CD4-positive, alpha-beta T cell (primary cell): ENCODE measurements at regions not wholly inside any gene's neighbourhood (a gene's known extent, or its start where the extent isn't known, plus 50 kb on each side); places are given as distances from the start of the nearest gene placed in this dataset.

Source experiments
- ATAC-seq: fragments of 200-7000 bp; cut with Tn5 transposase; one replicate; pipeline ENCODE4 v1.10.0; 2022; ENCODE audit warnings: mild to moderate bottlenecking; ENCODE audit not compliant: poor library complexity
- CTCF ChIA-PET: fragments of 350-600 bp; sonication (Branson Sonifier 250); formaldehyde crosslinking; loops from one replicate; lab custom pipeline; 2021; ENCODE audit warnings: antibody characterized with exemption, inconsistent platforms; lab: Charles Lee
- POLR2A ChIA-PET: fragments of 350-600 bp; sonication (Branson Sonifier 250); formaldehyde crosslinking; loops from one replicate; lab custom pipeline; 2021; ENCODE audit warnings: antibody characterized with exemption, inconsistent platforms; lab: Charles Lee
- DNase-seq, 14 experiments: peaks; one replicate each; pipeline ENCODE4 v3.0.0-alpha.2; 2013 to 2020; ENCODE audit warnings: mixed read lengths in 2 of 14
- H3K27ac ChIP-seq, 2 donors: one replicate each; pipeline versions ENCODE4 v1.5.1 to v1.7.0; 2013; ENCODE audit warnings: low read length in 2 of 2, low read depth in 1 of 2, mild to moderate bottlenecking in 1 of 2
- H3K27me3 ChIP-seq, 2 experiments: 1 replicate in 1 of 2; 2 replicates in 1 of 2; pipeline versions ENCODE4 v1.6.1 to v1.7.0; 2013; ENCODE audit warnings: low read length in 2 of 2, control low read depth in 1 of 2, mild to moderate bottlenecking in 1 of 2, moderate library complexity in 1 of 2; ENCODE audit not compliant: insufficient read depth in 2 of 2, control insufficient read depth in 1 of 2
- H3K36me3 ChIP-seq: one replicate; pipeline ENCODE4 v1.6.1; 2013; ENCODE audit warnings: low read length, control low read depth; ENCODE audit not compliant: insufficient read depth
- H3K4me1 ChIP-seq: one replicate; pipeline ENCODE4 v1.6.1; 2013; ENCODE audit warnings: low read length, control low read depth; ENCODE audit not compliant: insufficient read depth
- H3K4me3 ChIP-seq: one replicate; pipeline ENCODE4 v1.5.1; 2013; ENCODE audit warnings: mild to moderate bottlenecking, low read length, moderate library complexity
- H3K9me3 ChIP-seq, 2 experiments: 1 replicate in 1 of 2; 2 replicates in 1 of 2; pipeline versions ENCODE4 v1.6.1 to v1.7.0; 2013; ENCODE audit warnings: low read length in 2 of 2, mild to moderate bottlenecking in 2 of 2, control low read depth in 1 of 2, moderate library complexity in 1 of 2; ENCODE audit not compliant: control insufficient read depth in 1 of 2, insufficient read depth in 1 of 2
- H3K27ac Mint-ChIP-seq: one replicate; pipeline ENCODE4 v1.8.0; 2020; ENCODE audit warnings: mixed read lengths
- H3K27me3 Mint-ChIP-seq: one replicate; pipeline ENCODE4 v1.8.0; 2021; ENCODE audit warnings: mixed read lengths
- H3K36me3 Mint-ChIP-seq: one replicate; pipeline ENCODE4 v1.8.0; 2021; ENCODE audit warnings: low read depth, mixed read lengths
- H3K4me1 Mint-ChIP-seq: one replicate; pipeline ENCODE4 v1.8.0; 2021; ENCODE audit warnings: low read depth, mixed read lengths
- H3K4me3 Mint-ChIP-seq: one replicate; pipeline ENCODE4 v1.8.0; 2020; ENCODE audit warnings: mild to moderate bottlenecking, mixed read lengths
- H3K9me3 Mint-ChIP-seq: one replicate; pipeline ENCODE4 v1.8.0; 2020; ENCODE audit warnings: mixed read lengths
- CTCF ChIP-seq: fragments of 200-600 bp; IDR thresholded peaks from one replicate; pipeline ENCODE4 v1.8.0; 2022; ENCODE audit warnings: antibody characterized with exemption, mild to moderate bottlenecking
- intact Hi-C, 2 experiments: fragments of 100-400 bp; cut with DNase I in 1 of 2; cut with micrococcal nuclease in 1 of 2; formaldehyde crosslinking; loops; one replicate each; pipeline versions ENCODE4 v1.15.1 to v1.9.0; 2023 to 2025; cut with DNase I, micrococcal nuclease

GRCh38 chr4:112005027-112005426, 140.2 kb upstream of the FAM241A start:
- Histone ChIP-seq H3K27ac (no peak overlapping the region), H3K9me3 (no peaks in the 10 kb centered on the region), H3K36me3 (no peaks in the 10 kb centered on the region), H3K4me3 (no peak overlapping the region), H3K27me3 (peaks cover 0 to 8% of the 10 kb centered on the region in 2 experiments), H3K4me1 (no peaks in the 10 kb centered on the region)
- Mint-ChIP-seq H3K4me3 (no peak overlapping the region), H3K36me3 (no peaks in the 10 kb centered on the region), H3K27me3 (peaks cover 14% of the 10 kb centered on the region), H3K9me3 (no peaks in the 10 kb centered on the region), H3K4me1 (no peaks in the 10 kb centered on the region), H3K27ac (no peak overlapping the region)
- ATAC-seq, result no peak
- ChIA-PET CTCF (interaction anchor here (1.0 kb wide), 1 partner anchor 27 kb away, joined by 3 read pairs; no protein-coding TSS in a partner anchor), POLR2A (no interaction called here)
- DNase-seq, result no peak
- TF ChIP-seq CTCF, result no peak
- intact Hi-C loops, result no loop called here

- Histone ChIP-seq H3K4me3 (no peak overlapping the region), H3K27ac (no peak overlapping the region), H3K36me3 (no peaks in the 10 kb centered on the region), H3K4me1 (no peaks in the 10 kb centered on the region), H3K9me3 (no peaks in the 10 kb centered on the region), H3K27me3 (peaks cover 0 to 8% of the 10 kb centered on the region in 2 experiments)
- intact Hi-C loops, result no loop called here
- ATAC-seq, result no peak
- no peaks in the 10 kb centered on the region for H3K4me1 Mint-ChIP-seq
- ChIA-PET POLR2A (no interaction called here), CTCF (no interaction called here)
- H3K27ac Mint-ChIP-seq, result no peak overlapping the region
- H3K4me3 Mint-ChIP-seq, result no peak overlapping the region
- peaks cover 22% of the 10 kb centered on the region for H3K27me3 Mint-ChIP-seq
- TF ChIP-seq CTCF, result no peak
- no peaks in the 10 kb centered on the region for H3K9me3 Mint-ChIP-seq
- no peaks in the 10 kb centered on the region for H3K36me3 Mint-ChIP-seq
- DNase-seq, result no peak
Measured at GRCh38 chr4:112007391-112007790, 137.9 kb upstream of the FAM241A start.

- H3K27ac Mint-ChIP-seq, result no peak overlapping the region
- POLR2A ChIA-PET, result no interaction called here
- TF ChIP-seq CTCF, result no peak
- no peaks in the 10 kb centered on the region for H3K4me1 Mint-ChIP-seq
- Histone ChIP-seq H3K4me1 (no peaks in the 10 kb centered on the region), H3K27me3 (no peaks in the 10 kb centered on the region), H3K4me3 (no peak overlapping the region), H3K27ac (no peak overlapping the region), H3K9me3 (no peaks in the 10 kb centered on the region), H3K36me3 (no peaks in the 10 kb centered on the region)
- peaks cover 24% of the 10 kb centered on the region for H3K27me3 Mint-ChIP-seq
- DNase-seq (no peak), ATAC-seq (no peak)
- no peaks in the 10 kb centered on the region for H3K36me3 Mint-ChIP-seq
- CTCF ChIA-PET, result no interaction called here
- intact Hi-C loops, result no loop called here
- H3K9me3 Mint-ChIP-seq, result no peaks in the 10 kb centered on the region
- H3K4me3 Mint-ChIP-seq, result no peak overlapping the region
Measured at GRCh38 chr4:112015960-112016359, 129.3 kb upstream of the FAM241A start.
